AG04450 (cell line): ENCODE measurements at regions not wholly inside any gene's neighbourhood (a gene's known extent, or its start where the extent isn't known, plus 50 kb on each side); places are given as distances from the start of the nearest gene placed in this dataset.
A peak's percentile ranks its signal among the peaks of the same experiment; 100 is the strongest.

Experiments used
- CTCF ChIA-PET: fragments of 300-600, 350-600 bp; formaldehyde crosslinking; extraction: SDS; loops from one replicate; lab custom pipeline; 2022; ENCODE audit warnings: antibody characterized with exemption, inconsistent platforms; lab: Charles Lee
- POLR2A ChIA-PET: fragments of 350-600 bp; formaldehyde crosslinking; extraction: SDS; loops from one replicate; lab custom pipeline; 2021; ENCODE audit warnings: antibody characterized with exemption, inconsistent platforms; lab: Yijun Ruan, JAX
- DNase-seq: peaks from one replicate; pipeline ENCODE4 v3.0.0-alpha.2; 2011; ENCODE audit warnings: low read depth, low spot score
- H3K27ac ChIP-seq: one replicate; pipeline ENCODE4 v1.5.1; 2012; ENCODE audit warnings: low read depth, low read length, control low read depth
- H3K27me3 ChIP-seq: one replicate; pipeline ENCODE4 v1.6.0; 2012; ENCODE audit warnings: low read length; ENCODE audit not compliant: control insufficient read depth, insufficient read depth
- H3K4me3 ChIP-seq: 2 replicates; pipeline ENCODE4 v1.5.1; 2011; ENCODE audit warnings: mild to moderate bottlenecking, low read depth, low read length, control low read depth
- H3K9me3 ChIP-seq: 2 replicates; pipeline ENCODE4 v1.5.1; 2012; ENCODE audit warnings: low read length; ENCODE audit not compliant: control insufficient read depth, insufficient read depth
- CTCF ChIP-seq: IDR thresholded peaks from 2 replicates; pipeline ENCODE4 v1.5.1; 2011; ENCODE audit warnings: low read depth, low read length, control low read depth, inconsistent platforms

DNA sequence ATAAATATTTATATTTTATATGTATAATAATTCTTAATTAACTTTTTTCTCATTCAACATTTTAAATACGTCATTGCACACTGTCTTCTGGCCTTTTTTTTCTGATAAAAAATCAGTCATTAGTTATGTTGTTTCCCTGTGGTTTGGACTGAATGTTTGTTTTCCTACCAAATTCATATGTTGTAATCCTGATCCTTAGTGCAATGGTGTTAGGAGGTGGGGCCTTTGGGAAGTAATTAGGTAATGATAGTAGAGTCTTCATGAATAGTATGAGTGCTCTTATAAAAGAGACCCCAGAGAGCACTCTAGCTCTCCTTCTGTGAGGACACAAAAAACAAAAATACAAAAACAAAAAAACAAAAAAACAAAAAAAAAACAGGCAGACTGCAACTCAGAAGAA lies 117.2 kb downstream of the GASK1B start:
- POLR2A ChIA-PET = no interaction called here
- H3K27me3 ChIP-seq = no peaks in the 10 kb centered on the region
- CTCF ChIA-PET = no interaction called here
- no peak overlapping the region for H3K27ac ChIP-seq
- DNase-seq = no peak
- no peaks in the 10 kb centered on the region for H3K9me3 ChIP-seq
- TF ChIP-seq CTCF = no peak
- H3K4me3 ChIP-seq = no peak overlapping the region

- CTCF ChIA-PET = interaction anchor here (1.2 kb wide), 1 partner anchor 10 kb away, joined by 3 read pairs; no protein-coding TSS in a partner anchor
- TF ChIP-seq CTCF = no peak
Observed at GRCh38 chr4:158053801-158054200, 119.0 kb downstream of the GASK1B start.

DNA sequence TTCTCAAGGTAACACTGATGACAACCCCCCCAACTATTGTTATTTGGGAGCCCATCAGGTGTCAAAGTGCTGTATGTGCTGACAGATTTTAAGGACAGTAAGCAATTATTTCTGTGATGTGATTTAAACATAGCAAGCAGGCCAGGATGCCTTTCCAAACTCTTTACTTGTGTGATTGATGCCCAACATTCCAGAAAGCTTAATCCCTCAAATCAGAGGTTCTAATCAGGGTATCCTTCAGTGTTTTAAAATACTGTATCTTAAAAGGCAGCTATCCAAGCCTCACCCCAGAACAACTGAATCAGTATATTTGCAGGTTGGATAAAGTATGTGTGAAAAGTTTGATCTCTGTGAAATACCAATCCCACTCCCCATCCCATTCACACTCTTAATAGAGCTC lies 119.7 kb downstream of the GASK1B start:
- Histone ChIP-seq H3K27me3 (no peaks in the 10 kb centered on the region), H3K9me3 (no peaks in the 10 kb centered on the region), H3K4me3 (no peak overlapping the region), H3K27ac (no peak overlapping the region)
- TF ChIP-seq CTCF = no peak
- POLR2A ChIA-PET = no interaction called here
- no peak for DNase-seq
- CTCF ChIA-PET = no interaction called here

More at GRCh38 chr4:158053801-158054200, 119.0 kb downstream of the GASK1B start:
- Histone ChIP-seq H3K27ac (no peak overlapping the region), H3K27me3 (no peaks in the 10 kb centered on the region), H3K4me3 (no peak overlapping the region), H3K9me3 (no peaks in the 10 kb centered on the region)
- POLR2A ChIA-PET = no interaction called here
- no peak for DNase-seq

DNA sequence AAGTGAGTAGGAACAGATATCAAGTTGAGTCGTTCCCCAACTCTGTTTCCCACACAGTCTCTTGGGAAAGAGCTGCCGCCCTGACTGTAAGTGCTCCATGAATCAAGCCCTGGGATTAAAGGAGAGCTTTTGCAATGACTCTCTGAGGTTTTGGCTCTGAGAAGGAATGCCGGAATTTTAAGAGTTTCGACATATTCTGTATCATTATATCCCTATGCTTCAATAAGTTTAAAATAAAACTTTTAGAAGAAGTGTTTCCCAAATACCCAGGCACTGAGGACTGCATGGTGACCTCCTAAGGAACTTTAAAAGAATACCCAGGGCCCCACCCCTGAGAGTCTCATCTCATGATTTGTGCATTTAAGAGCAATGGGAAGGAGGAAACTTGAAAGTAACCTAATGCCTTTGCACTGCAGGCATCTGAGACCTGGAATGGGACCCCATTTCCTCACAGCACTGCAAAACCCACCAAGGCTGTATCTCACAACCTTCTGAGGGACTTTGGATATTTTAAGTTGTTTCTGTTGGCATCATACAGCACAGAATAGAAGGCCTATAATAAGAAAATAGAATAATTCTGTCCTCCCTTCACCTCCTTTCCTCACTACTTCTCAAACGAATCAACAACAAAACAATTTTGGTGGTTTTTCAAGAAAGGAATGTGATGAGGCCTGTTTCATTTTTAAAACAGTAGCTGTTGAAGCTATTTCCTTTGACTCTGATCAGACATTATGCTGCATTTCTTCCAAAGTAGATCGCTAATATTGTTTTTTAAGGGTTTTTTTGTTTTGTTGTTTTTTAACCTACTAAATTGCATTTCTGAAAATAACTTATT lies 121.2 kb downstream of the GASK1B start:
- peak; percentile 63 for DNase-seq
- ChIA-PET CTCF (no interaction called here), POLR2A (no interaction called here)
- TF ChIP-seq CTCF = no peak
- H3K9me3 ChIP-seq = no peaks in the 10 kb centered on the region
- peak overlapping the region; percentile 34 for H3K27ac ChIP-seq
- H3K4me3 ChIP-seq = no peak overlapping the region
- no peaks in the 10 kb centered on the region for H3K27me3 ChIP-seq

- no peak for TF ChIP-seq CTCF
- Histone ChIP-seq H3K4me3 (no peak overlapping the region), H3K9me3 (no peaks in the 10 kb centered on the region), H3K27ac (no peak overlapping the region), H3K27me3 (no peaks in the 10 kb centered on the region)
- DNase-seq = no peak
- ChIA-PET CTCF (no interaction called here), POLR2A (no interaction called here)
Observed at GRCh38 chr4:158050942-158051341, 121.9 kb downstream of the GASK1B start.
